Osteoblast (primary cell): ENCODE measurements at regions not wholly inside any gene's neighbourhood (a gene's known extent, or its start where the extent isn't known, plus 50 kb on each side); places are given as distances from the start of the nearest gene placed in this dataset.

ENCODE experiments used
- DNase-seq: peaks from one replicate; pipeline ENCODE4 v3.0.0; 2011; ENCODE audit warnings: low spot score, mixed read lengths; ENCODE audit not compliant: insufficient read length; ENCODE audit errors: missing footprints
- H2AFZ ChIP-seq: 2 replicates; pipeline ENCODE4 v1.6.0; 2011; ENCODE audit warnings: mild to moderate bottlenecking, low read length
- H3K27ac ChIP-seq: 2 replicates; pipeline ENCODE4 v1.5.1; 2011; ENCODE audit warnings: mild to moderate bottlenecking, low read depth, low read length, moderate library complexity
- H3K27me3 ChIP-seq: 2 replicates; pipeline ENCODE4 v1.6.0; 2012; ENCODE audit warnings: mild to moderate bottlenecking, control low read depth, inconsistent platforms, low read length, moderate library complexity; ENCODE audit not compliant: insufficient read depth
- H3K36me3 ChIP-seq: 2 replicates; pipeline ENCODE4 v1.5.1; 2011; ENCODE audit warnings: mild to moderate bottlenecking, low read length, control low read depth, moderate library complexity; ENCODE audit not compliant: insufficient read depth
- H3K4me1 ChIP-seq: 2 replicates; pipeline ENCODE4 v1.5.1; 2011; ENCODE audit warnings: mild to moderate bottlenecking, low read length, control low read depth, moderate library complexity; ENCODE audit not compliant: insufficient read depth
- H3K4me2 ChIP-seq: 2 replicates; pipeline ENCODE4 v1.6.0; 2011; ENCODE audit warnings: mild to moderate bottlenecking, low read length; ENCODE audit not compliant: insufficient read depth
- H3K4me3 ChIP-seq: fragments of 200-600 bp; sonication (generic); 3 replicates; pipeline ENCODE4 v1.5.1; 2012; ENCODE audit warnings: mild to moderate bottlenecking, low read length, inconsistent platforms; ENCODE audit not compliant: insufficient read depth
- H3K79me2 ChIP-seq: 2 replicates; pipeline ENCODE4 v1.6.0; 2012; ENCODE audit warnings: mild to moderate bottlenecking, low read length, control low read depth, inconsistent platforms; ENCODE audit not compliant: insufficient read depth
- H3K9me3 ChIP-seq: 2 replicates; pipeline ENCODE4 v1.5.1; 2011; ENCODE audit warnings: low read depth, low read length, control low read depth
- H4K20me1 ChIP-seq: 2 replicates; pipeline ENCODE4 v1.6.0; 2012; ENCODE audit warnings: mild to moderate bottlenecking, low read length, control low read depth; ENCODE audit not compliant: insufficient read depth
- TF ChIP-seq, protein P1 (sequence below): IDR thresholded peaks from 2 replicates; pipeline ENCODE4 v1.5.1; 2011; ENCODE audit warnings: mild to moderate bottlenecking, low read depth, low read length, moderate library complexity; ENCODE audit errors: extremely low read depth

- no peaks in the 10 kb centered on the region for H3K36me3 ChIP-seq
- H3K4me3 ChIP-seq, result no peak overlapping the region
- TF ChIP-seq, protein P1, sequence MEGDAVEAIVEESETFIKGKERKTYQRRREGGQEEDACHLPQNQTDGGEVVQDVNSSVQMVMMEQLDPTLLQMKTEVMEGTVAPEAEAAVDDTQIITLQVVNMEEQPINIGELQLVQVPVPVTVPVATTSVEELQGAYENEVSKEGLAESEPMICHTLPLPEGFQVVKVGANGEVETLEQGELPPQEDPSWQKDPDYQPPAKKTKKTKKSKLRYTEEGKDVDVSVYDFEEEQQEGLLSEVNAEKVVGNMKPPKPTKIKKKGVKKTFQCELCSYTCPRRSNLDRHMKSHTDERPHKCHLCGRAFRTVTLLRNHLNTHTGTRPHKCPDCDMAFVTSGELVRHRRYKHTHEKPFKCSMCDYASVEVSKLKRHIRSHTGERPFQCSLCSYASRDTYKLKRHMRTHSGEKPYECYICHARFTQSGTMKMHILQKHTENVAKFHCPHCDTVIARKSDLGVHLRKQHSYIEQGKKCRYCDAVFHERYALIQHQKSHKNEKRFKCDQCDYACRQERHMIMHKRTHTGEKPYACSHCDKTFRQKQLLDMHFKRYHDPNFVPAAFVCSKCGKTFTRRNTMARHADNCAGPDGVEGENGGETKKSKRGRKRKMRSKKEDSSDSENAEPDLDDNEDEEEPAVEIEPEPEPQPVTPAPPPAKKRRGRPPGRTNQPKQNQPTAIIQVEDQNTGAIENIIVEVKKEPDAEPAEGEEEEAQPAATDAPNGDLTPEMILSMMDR, result no peak
- no peaks in the 10 kb centered on the region for H3K4me1 ChIP-seq
- no peak overlapping the region for H3K4me2 ChIP-seq
- peaks cover 7% of the 10 kb centered on the region for H3K27me3 ChIP-seq
- DNase-seq, result no peak
- no peaks in the 10 kb centered on the region for H3K79me2 ChIP-seq
- no peak overlapping the region for H3K27ac ChIP-seq
- H4K20me1 ChIP-seq, result no peaks in the 10 kb centered on the region
- H3K9me3 ChIP-seq, result no peaks in the 10 kb centered on the region
- H2AFZ ChIP-seq, result no peak overlapping the region
Measured at GRCh38 chr2:30029804-30030203, 108.4 kb upstream of the ALK start.

GRCh38 chr2:30030361-30030760 is 109.0 kb upstream of the ALK start:
- no peak for DNase-seq
- Histone ChIP-seq H4K20me1 (no peaks in the 10 kb centered on the region), H3K4me2 (no peak overlapping the region), H3K9me3 (no peaks in the 10 kb centered on the region), H3K36me3 (no peaks in the 10 kb centered on the region), H3K27ac (no peak overlapping the region), H3K27me3 (peaks cover 7% of the 10 kb centered on the region), H3K4me1 (no peaks in the 10 kb centered on the region), H3K79me2 (no peaks in the 10 kb centered on the region), H3K4me3 (no peak overlapping the region), H2AFZ (no peak overlapping the region)
- TF ChIP-seq, protein P1, result no peak

- H3K4me2 ChIP-seq, result no peak overlapping the region
- TF ChIP-seq, protein P1, result no peak
Measured at GRCh38 chr2:30031184-30031583, 109.8 kb upstream of the ALK start.

GRCh38 chr2:30034052-30034775 is 112.6 kb upstream of the YPEL5 start:
- no peaks in the 10 kb centered on the region for H3K9me3 ChIP-seq
- H3K36me3 ChIP-seq, result no peaks in the 10 kb centered on the region
- no peak overlapping the region for H3K4me3 ChIP-seq
- no peak for DNase-seq
- TF ChIP-seq, protein P1, result no peak
- H3K79me2 ChIP-seq, result no peaks in the 10 kb centered on the region
- H3K4me2 ChIP-seq, result no peak overlapping the region
- no peaks in the 10 kb centered on the region for H4K20me1 ChIP-seq
- H3K27ac ChIP-seq, result no peak overlapping the region
- H2AFZ ChIP-seq, result no peak overlapping the region
- H3K27me3 ChIP-seq, result no peaks in the 10 kb centered on the region
- no peaks in the 10 kb centered on the region for H3K4me1 ChIP-seq

More at GRCh38 chr2:30031184-30031583, 109.8 kb upstream of the ALK start:
- Histone ChIP-seq H3K27ac (no peak overlapping the region), H3K79me2 (no peaks in the 10 kb centered on the region), H3K4me3 (no peak overlapping the region), H4K20me1 (no peaks in the 10 kb centered on the region), H3K27me3 (peaks cover 7% of the 10 kb centered on the region), H3K36me3 (no peaks in the 10 kb centered on the region), H2AFZ (no peak overlapping the region), H3K4me1 (no peaks in the 10 kb centered on the region), H3K9me3 (no peaks in the 10 kb centered on the region)
- no peak for DNase-seq
